Anterior cingulate cortex (tissue), 58 donors: ENCODE measurements at regions not wholly inside any gene's neighbourhood (a gene's known extent, or its start where the extent isn't known, plus 50 kb on each side); places are given as distances from the start of the nearest gene placed in this dataset.
A peak's percentile ranks its signal among the peaks of the same experiment; 100 is the strongest.
"Not testable (repeated sequence)": the region's sequence is repeated elsewhere in the genome, so short reads cannot be mapped to it uniquely, and the experiment has no call there.

Source experiments
- DNase-seq, 58 donors: peaks; one replicate each; lab custom pipeline; 2025; lab: John Stamatoyannopoulos, UW

DNA sequence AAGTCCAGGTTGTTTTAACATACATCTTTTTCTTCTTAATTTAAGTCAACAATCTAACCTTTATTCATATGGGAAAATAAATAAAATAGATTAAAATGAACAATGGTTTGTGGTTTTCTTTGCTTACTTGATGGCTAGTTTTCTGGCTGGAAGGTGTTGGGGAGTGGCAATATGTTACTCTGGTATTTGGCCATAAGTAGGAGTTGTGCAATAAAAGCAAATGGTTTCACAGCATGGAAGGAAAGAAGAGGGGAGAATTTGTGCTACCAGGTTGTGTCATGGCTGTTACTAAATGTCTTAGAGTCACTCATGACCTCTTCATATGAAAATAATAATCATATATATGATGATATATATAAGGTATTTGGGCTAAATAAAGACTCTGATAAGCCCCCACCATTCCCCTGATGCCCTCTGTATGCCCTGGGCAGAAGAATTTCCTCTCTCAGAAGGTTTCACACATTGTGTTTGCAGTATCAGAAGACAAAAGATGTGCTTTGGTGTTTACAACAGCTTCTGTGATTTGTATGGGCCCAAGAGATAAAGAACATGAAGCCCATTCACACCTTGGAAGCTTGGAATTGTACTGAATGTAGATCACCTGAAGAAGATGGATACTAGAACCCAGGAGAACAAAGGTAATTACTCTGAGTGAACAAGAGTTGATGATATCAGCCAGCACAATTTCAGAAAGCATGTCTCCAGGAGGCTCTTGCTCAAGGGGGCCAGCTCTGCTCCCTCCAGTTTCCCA, 160.9 kb downstream of the ALG10B start:
- no peak for DNase-seq

DNA sequence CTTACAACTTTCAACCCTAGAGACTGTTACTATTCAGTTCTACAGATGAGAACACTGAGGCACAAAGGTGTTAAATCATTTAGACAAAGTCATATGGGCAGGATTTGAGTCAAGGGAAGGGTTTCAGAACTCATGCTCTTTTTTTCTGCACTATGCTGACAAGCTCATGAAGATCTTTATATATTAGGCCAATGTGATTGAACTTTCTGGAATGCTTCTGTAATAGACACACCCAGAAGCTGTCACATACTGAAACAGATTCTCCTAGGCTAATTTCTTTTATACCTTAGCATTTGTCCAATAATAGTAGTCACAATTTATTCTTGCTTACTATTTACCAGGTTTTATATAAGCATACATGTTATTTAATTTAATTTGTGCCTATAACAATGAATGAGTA, 164.0 kb downstream of the ALG10B start:
- no peak for DNase-seq

DNA sequence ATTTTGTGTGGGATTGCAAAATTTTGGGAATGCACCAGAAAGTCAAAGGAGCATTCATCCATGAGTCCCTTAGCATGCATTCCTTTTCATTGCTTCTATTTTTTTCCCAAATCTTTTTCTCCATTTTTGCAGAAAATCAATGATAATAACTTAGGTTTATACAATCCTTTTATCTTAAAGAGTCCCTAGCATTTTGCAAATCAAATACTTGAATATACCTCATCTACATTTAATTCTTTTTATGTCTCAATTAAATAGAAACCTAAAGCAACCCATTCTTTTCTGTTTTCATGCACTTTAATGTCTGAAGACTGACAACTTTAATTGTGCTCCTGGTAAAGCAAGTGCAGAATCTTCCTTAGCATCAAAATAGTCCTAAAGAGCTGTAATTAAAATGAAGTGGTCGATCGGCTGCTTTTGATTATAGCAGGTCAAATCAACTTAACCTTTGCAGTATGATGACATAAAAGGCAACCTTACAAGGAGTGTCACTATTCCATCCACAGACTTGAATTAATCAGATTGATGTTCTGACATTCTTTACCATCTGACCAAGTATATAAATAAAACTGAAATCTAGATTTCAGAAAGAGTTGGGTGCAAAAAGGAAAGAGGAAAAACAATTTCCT, 168.4 kb downstream of the ALG10B start:
- no peak for DNase-seq

DNA sequence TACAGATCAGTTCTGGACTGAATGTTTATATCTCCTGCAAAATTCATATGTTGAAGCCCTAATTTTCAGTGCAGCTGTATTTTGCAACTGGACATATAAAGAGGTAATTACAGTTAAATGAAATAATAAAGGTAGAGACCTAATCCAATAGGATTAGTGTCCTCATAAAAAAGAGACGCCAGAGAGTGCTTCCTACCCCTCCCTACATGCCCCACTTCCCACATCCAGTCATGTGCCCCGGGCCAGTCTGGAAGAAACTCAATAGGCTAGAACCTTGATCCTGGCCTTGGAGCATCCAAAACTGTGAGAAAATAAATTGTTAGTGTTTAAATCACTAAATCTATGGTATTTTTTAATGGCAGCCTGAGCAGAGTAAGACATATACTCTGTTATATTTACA, 172.3 kb downstream of the ALG10B start:
- no peak for DNase-seq

GRCh38 chr12:38490073-38490472, 173.5 kb downstream of the ALG10B start:
- no peak for DNase-seq

GRCh38 chr12:38490941-38491340, 174.4 kb downstream of the ALG10B start:
- no peak for DNase-seq

DNA sequence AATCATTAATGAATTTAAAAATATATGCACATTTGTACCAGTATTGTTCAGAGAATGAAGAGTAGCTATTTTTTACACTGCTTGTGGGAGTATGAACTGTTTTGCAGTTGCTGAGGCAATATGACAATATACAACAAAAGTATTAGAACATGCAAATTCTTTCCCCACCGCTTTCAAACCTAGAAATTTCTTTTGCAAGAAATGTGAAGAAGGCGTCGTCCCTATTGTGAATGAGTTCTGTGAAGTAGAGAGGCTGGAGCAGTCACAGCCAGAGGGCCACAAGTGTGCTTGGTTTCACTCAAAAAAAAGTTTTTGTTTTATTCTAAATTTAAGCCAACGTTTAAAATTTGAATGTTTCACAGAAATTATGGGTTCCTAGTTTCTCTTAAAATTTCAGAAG, 184.9 kb downstream of the ALG10B start:
- DNase-seq, result no peak

GRCh38 chr12:38501991-38502390, 185.4 kb downstream of the ALG10B start:
- no peak for DNase-seq

- DNase-seq, result peak in 5 of 58 donors; percentile 0 to 13 (median 2)
Measured at GRCh38 chr12:38502415-38502814, 185.8 kb downstream of the ALG10B start.

- DNase-seq, result no peak
Measured at GRCh38 chr12:38507839-38508238, 191.3 kb downstream of the ALG10B start.

GRCh38 chr12:38508246-38508645, 191.7 kb downstream of the ALG10B start:
- DNase-seq, result no peak

DNA sequence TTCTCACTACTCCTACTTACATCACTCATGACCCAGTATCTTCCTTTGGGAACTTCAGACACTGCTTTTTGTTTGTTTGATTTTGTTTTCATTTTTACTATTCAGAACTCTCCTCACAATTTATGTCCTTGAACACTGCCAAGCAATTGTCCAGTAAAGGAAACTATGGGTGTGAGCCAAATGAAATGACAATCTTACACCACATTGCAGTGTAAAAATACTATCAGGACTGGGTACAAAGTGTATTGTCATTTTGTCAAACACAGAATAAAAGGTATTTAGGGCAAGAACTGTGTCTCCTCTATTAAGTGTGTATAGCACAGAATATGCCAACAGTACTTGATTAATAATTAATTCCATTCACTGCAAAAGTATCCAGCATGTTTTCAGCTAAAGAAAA, 199.3 kb downstream of the ALG10B start:
- no peak for DNase-seq

GRCh38 chr12:38516418-38516817, 199.8 kb downstream of the ALG10B start:
- no peak for DNase-seq

DNA sequence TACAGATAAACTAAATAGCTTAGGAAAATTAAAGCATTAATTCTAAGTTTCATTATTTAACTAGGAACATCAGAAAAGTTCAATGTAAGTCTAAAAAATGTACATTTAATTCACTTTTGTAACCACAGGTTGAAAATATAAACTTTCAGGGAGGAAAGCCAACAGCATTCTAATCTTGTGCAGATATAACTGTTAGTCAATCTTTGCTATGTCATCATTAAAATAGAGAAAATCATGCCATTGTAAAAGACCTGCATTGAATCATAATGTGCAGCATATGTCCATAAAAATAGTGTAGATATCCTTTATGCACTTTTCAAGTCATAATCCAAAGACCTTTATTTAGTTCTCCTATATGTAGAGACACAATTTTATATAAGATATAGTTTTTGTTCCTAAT, 207.3 kb downstream of the ALG10B start:
- DNase-seq, result no peak

- no peak for DNase-seq
Measured at GRCh38 chr12:38527631-38528030, 211.1 kb downstream of the ALG10B start.

DNA sequence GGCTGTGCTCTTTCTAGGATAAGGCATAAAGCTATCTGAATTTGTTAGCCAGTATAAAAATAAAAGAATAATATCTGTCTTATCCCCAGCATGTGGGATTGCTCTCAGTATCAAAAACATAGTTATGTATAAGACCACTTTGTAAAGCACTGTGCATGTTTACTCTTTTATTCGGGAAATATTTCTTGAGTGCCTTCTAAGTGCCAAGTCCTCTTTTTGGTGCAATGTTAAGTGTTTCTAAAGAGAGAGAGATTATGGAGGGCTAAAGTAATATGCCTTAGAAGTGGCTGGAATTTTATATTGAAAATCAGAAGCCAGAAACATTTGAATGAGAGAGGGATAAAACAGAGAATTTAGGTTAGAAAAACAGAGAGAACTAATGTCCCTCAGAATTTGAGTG, 212.0 kb downstream of the ALG10B start:
- DNase-seq, result no peak

DNA sequence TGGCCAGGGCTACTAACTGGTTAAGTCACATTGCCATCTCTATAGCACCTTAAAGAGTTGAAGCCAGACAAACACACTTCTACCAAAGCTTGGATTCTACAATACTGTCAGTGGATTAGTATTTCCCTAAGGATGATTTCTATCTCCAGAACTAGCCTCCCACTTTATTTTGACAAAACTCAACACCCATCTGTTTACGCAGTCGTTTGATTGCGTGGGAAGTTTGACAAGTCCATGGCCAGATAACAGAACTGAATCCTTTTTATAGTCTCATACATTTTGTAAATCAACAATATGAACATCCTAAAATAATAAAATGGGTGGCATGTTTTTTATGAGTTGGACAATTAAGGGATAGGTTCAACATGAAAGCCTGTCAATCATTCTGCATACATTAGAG, 212.7 kb downstream of the ALG10B start:
- not testable (repeated sequence) for DNase-seq

- DNase-seq, result no peak
Measured at GRCh38 chr12:38538319-38538718, 221.7 kb downstream of the ALG10B start.

DNA sequence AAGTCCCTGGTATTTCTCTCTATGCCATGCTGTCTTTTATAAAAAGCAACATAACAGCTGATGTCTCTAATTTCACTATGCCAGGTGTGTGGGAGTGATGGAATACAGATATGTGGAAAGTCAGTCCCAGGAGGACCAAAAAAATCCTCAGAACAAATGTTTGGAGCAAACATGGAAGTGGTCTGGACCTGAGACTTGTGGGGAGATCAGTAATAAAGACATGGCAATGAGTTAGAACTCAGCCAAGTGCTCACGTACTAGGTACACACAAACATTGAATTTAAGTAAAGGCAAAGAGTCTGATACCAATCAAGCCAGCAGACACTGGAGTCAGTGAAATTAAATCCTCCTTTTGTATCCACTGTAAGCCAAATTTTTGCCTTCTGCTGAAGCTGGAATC, 223.6 kb downstream of the ALG10B start:
- peak in 2 of 58 donors; percentile 10 to 22 for DNase-seq

GRCh38 chr12:38541849-38542248, 225.3 kb downstream of the ALG10B start:
- no peak for DNase-seq

GRCh38 chr12:38543151-38543550, 226.6 kb downstream of the ALG10B start:
- no peak for DNase-seq

- DNase-seq, result no peak
Measured at GRCh38 chr12:38544330-38545066, 227.9 kb downstream of the ALG10B start.
